Smooth muscle cell (in vitro differentiated cells): ENCODE measurements at regions not wholly inside any gene's neighbourhood (a gene's known extent, or its start where the extent isn't known, plus 50 kb on each side); places are given as distances from the start of the nearest gene placed in this dataset.

ENCODE experiments used
- DNase-seq: peaks from one replicate; lab custom pipeline; 2025; ENCODE audit not compliant: unreplicated experiment; lab: John Stamatoyannopoulos, UW
- H2AFZ ChIP-seq: fragments of 200-600 bp; sonication (generic); 2 replicates; pipeline ENCODE4 v1.6.0; 2016; ENCODE audit warnings: antibody characterized with exemption, low read depth, mild to moderate bottlenecking
- H3F3A ChIP-seq: fragments of 200-600 bp; sonication (generic); 2 replicates; pipeline ENCODE4 v1.6.0; 2017; ENCODE audit warnings: antibody characterized with exemption, low read depth
- H3K27ac ChIP-seq: fragments of 200-600 bp; sonication (generic); 2 replicates; pipeline ENCODE4 v1.5.1; 2016; ENCODE audit warnings: low read depth, mild to moderate bottlenecking
- H3K27me3 ChIP-seq: fragments of 200-600 bp; sonication (generic); 2 replicates; pipeline ENCODE4 v1.6.1; 2016; ENCODE audit warnings: low read depth, mild to moderate bottlenecking
- H3K36me3 ChIP-seq: fragments of 200-600 bp; sonication (generic); 2 replicates; pipeline ENCODE4 v1.5.1; 2016; ENCODE audit warnings: low read depth
- H3K4me1 ChIP-seq: fragments of 200-600 bp; sonication (generic); 2 replicates; pipeline ENCODE4 v1.5.1; 2016; ENCODE audit warnings: low read depth
- H3K4me2 ChIP-seq: fragments of 200-600 bp; sonication (generic); 2 replicates; pipeline ENCODE4 v1.6.0; 2016; ENCODE audit warnings: mild to moderate bottlenecking
- H3K4me3 ChIP-seq: fragments of 200-600 bp; sonication (generic); 2 replicates; pipeline ENCODE4 v1.5.1; 2016; ENCODE audit warnings: mild to moderate bottlenecking
- H3K79me2 ChIP-seq: fragments of 200-600 bp; sonication (generic); 2 replicates; pipeline ENCODE4 v1.6.0; 2016; ENCODE audit warnings: low read depth, mild to moderate bottlenecking
- H3K9ac ChIP-seq: fragments of 200-600 bp; sonication (generic); 2 replicates; pipeline ENCODE4 v1.6.0; 2016; ENCODE audit warnings: low read depth
- H3K9me3 ChIP-seq: fragments of 200-600 bp; sonication (generic); replicated peaks from 2 replicates; pipeline ENCODE4 v1.5.1; 2016; ENCODE audit warnings: low read depth
- H4K20me1 ChIP-seq: fragments of 200-600 bp; sonication (generic); 2 replicates; pipeline ENCODE4 v1.6.0; 2016; ENCODE audit warnings: low read depth
- WGBS: methylation state at CpG from one replicate; pipeline ENCODE4 v1.1.7; 2016; ENCODE audit warnings: low lambda C conversion rate; 5-methylcytosine and 5-hydroxymethylcytosine counted together
- TF ChIP-seq, protein P1 (sequence below): fragments of 200-600 bp; sonication (generic); IDR thresholded peaks from 2 replicates; pipeline ENCODE4 v1.5.1; 2017; ENCODE audit warnings: borderline replicate concordance, mild to moderate bottlenecking, antibody characterized with exemption; ENCODE audit not compliant: insufficient read depth, poor library complexity, severe bottlenecking

- no peak for DNase-seq
- Histone ChIP-seq H3K4me3 (no peak overlapping the region), H3K27ac (no peak overlapping the region), H3K79me2 (no peaks in the 10 kb centered on the region), H3K4me1 (peaks cover 5% of the 10 kb centered on the region), H3K9me3 (no peaks in the 10 kb centered on the region), H4K20me1 (no peaks in the 10 kb centered on the region), H3K36me3 (no peaks in the 10 kb centered on the region), H3K9ac (no peak overlapping the region), H2AFZ (no peak overlapping the region), H3F3A (peaks cover 6% of the 10 kb centered on the region), H3K4me2 (no peak overlapping the region), H3K27me3 (no peaks in the 10 kb centered on the region)
- 80% methylated on average over 2 of the region's 2 CpGs for WGBS
- TF ChIP-seq, protein P1, sequence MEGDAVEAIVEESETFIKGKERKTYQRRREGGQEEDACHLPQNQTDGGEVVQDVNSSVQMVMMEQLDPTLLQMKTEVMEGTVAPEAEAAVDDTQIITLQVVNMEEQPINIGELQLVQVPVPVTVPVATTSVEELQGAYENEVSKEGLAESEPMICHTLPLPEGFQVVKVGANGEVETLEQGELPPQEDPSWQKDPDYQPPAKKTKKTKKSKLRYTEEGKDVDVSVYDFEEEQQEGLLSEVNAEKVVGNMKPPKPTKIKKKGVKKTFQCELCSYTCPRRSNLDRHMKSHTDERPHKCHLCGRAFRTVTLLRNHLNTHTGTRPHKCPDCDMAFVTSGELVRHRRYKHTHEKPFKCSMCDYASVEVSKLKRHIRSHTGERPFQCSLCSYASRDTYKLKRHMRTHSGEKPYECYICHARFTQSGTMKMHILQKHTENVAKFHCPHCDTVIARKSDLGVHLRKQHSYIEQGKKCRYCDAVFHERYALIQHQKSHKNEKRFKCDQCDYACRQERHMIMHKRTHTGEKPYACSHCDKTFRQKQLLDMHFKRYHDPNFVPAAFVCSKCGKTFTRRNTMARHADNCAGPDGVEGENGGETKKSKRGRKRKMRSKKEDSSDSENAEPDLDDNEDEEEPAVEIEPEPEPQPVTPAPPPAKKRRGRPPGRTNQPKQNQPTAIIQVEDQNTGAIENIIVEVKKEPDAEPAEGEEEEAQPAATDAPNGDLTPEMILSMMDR: no peak
Measured at GRCh38 chr3:170753421-170754310, 116.3 kb downstream of the RPL22L1 start.

DNA sequence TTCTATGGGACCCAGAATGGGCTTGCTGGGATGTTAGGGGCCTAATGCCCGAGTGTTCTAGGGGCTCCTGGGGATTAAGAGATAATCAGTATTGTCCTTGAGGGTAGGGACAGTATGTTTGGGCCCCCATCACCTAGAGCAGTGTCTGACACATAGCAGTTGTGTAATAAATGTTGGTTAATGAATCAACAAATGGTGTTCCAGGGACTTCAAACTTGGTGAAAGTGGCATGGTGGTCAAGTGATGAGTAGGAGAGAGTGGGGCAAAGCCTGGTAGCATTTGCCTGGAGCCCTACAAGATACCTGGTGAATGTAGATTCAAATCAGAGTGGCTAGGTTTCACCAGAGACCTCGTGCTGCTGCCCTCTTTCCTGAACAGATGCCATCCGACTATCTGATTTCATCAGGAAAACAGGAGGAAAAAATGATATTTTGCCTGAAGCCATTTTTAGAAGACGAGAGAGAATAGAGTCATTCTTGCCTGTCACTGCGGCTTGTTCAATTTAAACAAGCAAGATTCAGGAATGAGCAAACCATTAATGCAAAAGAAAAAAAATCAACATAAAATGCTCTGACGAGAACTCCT is 117.3 kb downstream of the RPL22L1 start:
- H3K9me3 ChIP-seq: no peaks in the 10 kb centered on the region
- H4K20me1 ChIP-seq: no peaks in the 10 kb centered on the region
- no peaks in the 10 kb centered on the region for H3K79me2 ChIP-seq
- TF ChIP-seq, protein P1: no peak
- no peak for DNase-seq
- no peaks in the 10 kb centered on the region for H3K36me3 ChIP-seq
- no peaks in the 10 kb centered on the region for H3K27me3 ChIP-seq
- no peak overlapping the region for H3K9ac ChIP-seq
- H3F3A ChIP-seq: peaks cover 6% of the 10 kb centered on the region
- 83% methylated on average over 6 of the region's 6 CpGs for WGBS
- H3K4me1 ChIP-seq: peaks cover 5% of the 10 kb centered on the region
- peak overlapping the region; percentile 88 for H3K27ac ChIP-seq
- no peak overlapping the region for H3K4me3 ChIP-seq
- peak overlapping the region; percentile 58 for H3K4me2 ChIP-seq
- no peak overlapping the region for H2AFZ ChIP-seq

- H3K79me2 ChIP-seq: no peaks in the 10 kb centered on the region
- H3K27ac ChIP-seq: peak overlapping the region; percentile 88
- H3K4me1 ChIP-seq: peaks cover 5% of the 10 kb centered on the region
Measured at GRCh38 chr3:170751899-170752293, 118.1 kb downstream of the RPL22L1 start.

More at GRCh38 chr3:170751899-170752293, 118.1 kb downstream of the RPL22L1 start:
- no peaks in the 10 kb centered on the region for H3K36me3 ChIP-seq
- H2AFZ ChIP-seq: no peak overlapping the region
- H3K4me3 ChIP-seq: no peak overlapping the region
- TF ChIP-seq, protein P1: no peak
- no peak overlapping the region for H3K9ac ChIP-seq
- no peaks in the 10 kb centered on the region for H3K27me3 ChIP-seq
- peak overlapping the region; percentile 58 for H3K4me2 ChIP-seq
- H3K9me3 ChIP-seq: no peaks in the 10 kb centered on the region
- DNase-seq: no peak
- peaks cover 6% of the 10 kb centered on the region for H3F3A ChIP-seq
- H4K20me1 ChIP-seq: no peaks in the 10 kb centered on the region
